ENCODE measurements at regions not wholly inside any gene's neighbourhood (a gene's known extent, or its start where the extent isn't known, plus 50 kb on each side); places are given as distances from the start of the nearest gene placed in this dataset.

DNA sequence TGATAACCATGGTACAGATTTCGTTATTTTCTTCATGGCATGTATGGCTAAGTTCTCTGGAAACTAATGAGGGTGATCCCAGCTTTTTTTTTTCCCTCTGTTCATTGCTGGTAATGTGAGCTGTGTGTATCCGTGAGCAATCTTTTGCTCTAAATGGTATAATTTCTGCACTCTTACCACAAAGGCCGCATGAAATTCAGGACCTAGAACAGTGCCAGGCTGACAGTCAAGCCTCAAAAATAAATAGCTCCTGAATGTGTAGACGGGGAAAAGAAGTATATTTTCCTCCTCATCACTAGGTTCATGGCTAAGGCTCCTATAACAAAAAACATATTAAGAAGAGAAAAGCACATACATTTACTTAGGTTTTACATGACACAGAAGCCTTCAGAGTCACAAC, 140.2 kb upstream of the RMST start:
- Mint-ChIP-seq H3K27me3 (ENCODE audit: unreplicated experiment) (no peaks in the 10 kb centered on the region), H3K4me1 (ENCODE audit: unreplicated experiment) (no peaks in the 10 kb centered on the region), H3K27ac (ENCODE audit: unreplicated experiment) (no peak overlapping the region), H3K36me3 (ENCODE audit: unreplicated experiment) (no peaks in the 10 kb centered on the region), H3K9me3 (ENCODE audit: unreplicated experiment) (no peaks in the 10 kb centered on the region), H3K4me3 (ENCODE audit: unreplicated experiment) (no peak overlapping the region)
- TF ChIP-seq, protein P1, sequence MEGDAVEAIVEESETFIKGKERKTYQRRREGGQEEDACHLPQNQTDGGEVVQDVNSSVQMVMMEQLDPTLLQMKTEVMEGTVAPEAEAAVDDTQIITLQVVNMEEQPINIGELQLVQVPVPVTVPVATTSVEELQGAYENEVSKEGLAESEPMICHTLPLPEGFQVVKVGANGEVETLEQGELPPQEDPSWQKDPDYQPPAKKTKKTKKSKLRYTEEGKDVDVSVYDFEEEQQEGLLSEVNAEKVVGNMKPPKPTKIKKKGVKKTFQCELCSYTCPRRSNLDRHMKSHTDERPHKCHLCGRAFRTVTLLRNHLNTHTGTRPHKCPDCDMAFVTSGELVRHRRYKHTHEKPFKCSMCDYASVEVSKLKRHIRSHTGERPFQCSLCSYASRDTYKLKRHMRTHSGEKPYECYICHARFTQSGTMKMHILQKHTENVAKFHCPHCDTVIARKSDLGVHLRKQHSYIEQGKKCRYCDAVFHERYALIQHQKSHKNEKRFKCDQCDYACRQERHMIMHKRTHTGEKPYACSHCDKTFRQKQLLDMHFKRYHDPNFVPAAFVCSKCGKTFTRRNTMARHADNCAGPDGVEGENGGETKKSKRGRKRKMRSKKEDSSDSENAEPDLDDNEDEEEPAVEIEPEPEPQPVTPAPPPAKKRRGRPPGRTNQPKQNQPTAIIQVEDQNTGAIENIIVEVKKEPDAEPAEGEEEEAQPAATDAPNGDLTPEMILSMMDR (IDR thresholded peaks at IDR 0.05), result no peak
- DNase-seq (ENCODE audit: extremely low spot score, unreplicated experiment), result no peak

DNA sequence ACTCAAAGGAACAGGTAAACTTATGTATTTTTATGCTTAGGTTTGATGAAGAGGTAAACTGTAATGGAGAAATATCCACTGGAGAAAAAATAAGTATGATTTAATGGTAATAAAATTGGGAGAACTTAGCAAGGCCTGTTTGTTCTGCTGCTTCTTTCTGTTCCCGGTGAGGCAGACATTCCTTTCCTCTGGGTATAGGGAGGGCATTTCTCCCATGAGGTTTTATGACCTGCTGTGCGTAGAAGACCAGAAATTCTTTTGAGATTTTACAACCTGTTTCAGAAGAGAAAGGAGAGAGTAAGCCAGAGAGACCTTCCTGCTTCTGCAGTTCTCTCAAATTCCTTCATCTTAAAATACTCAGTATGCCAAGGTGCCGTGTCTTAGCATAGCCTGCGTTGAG, 139.4 kb upstream of the RMST start:
- no peaks in the 10 kb centered on the region for H3K9me3 Mint-ChIP-seq (ENCODE audit: unreplicated experiment)
- H3K27me3 Mint-ChIP-seq (ENCODE audit: unreplicated experiment), result no peaks in the 10 kb centered on the region
- DNase-seq (ENCODE audit: extremely low spot score, unreplicated experiment), result no peak
- no peak overlapping the region for H3K27ac Mint-ChIP-seq (ENCODE audit: unreplicated experiment)
- no peaks in the 10 kb centered on the region for H3K4me1 Mint-ChIP-seq (ENCODE audit: unreplicated experiment)
- H3K36me3 Mint-ChIP-seq (ENCODE audit: unreplicated experiment), result no peaks in the 10 kb centered on the region
- TF ChIP-seq, protein P1 (IDR thresholded peaks at IDR 0.05), result no peak
- H3K4me3 Mint-ChIP-seq (ENCODE audit: unreplicated experiment), result no peak overlapping the region

DNA sequence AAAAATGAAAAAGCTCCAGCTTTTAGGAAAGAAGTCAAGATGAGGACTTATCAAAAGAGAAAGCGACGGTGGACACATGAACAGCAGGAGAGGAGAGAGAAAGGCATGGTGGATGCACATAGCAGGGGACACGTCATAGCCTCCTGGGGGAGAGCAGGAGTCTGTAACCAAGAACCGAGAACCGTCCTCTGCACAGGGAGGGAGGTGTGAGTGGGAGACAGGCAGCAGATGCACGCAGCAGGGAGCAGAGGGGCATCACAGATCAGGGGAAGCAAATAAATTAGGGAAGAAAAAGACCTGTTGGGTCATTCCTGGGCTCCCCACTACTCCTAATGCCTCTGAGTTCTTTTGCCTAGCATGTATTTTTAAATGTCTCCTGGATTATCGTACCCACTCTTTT, 138.1 kb upstream of the RMST start:
- no peaks in the 10 kb centered on the region for H3K4me1 Mint-ChIP-seq (ENCODE audit: unreplicated experiment)
- no peaks in the 10 kb centered on the region for H3K9me3 Mint-ChIP-seq (ENCODE audit: unreplicated experiment)
- no peaks in the 10 kb centered on the region for H3K36me3 Mint-ChIP-seq (ENCODE audit: unreplicated experiment)
- no peak for DNase-seq (ENCODE audit: extremely low spot score, unreplicated experiment)
- no peak overlapping the region for H3K4me3 Mint-ChIP-seq (ENCODE audit: unreplicated experiment)
- H3K27ac Mint-ChIP-seq (ENCODE audit: unreplicated experiment), result no peak overlapping the region
- H3K27me3 Mint-ChIP-seq (ENCODE audit: unreplicated experiment), result no peaks in the 10 kb centered on the region
- TF ChIP-seq, protein P1 (IDR thresholded peaks at IDR 0.05), result no peak

DNA sequence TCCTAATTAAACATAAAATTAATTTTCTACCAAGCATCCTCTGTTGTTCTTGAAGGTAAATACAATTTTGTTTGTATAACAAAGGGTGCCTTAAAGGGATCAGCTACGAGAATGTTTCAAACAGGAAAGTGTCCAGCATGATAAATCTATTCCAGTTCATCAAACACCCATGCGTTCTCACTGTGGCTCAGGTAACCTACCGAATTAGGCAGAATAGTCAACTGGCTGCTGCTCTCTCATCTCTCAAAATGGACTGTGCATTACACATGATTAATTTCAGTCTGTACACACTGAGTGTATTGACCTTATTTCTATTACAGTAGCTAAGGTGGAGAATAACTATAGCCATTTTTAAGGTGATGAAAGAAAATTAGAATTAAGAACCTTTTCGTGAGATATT, 127.5 kb upstream of the RMST start:
- Mint-ChIP-seq H3K27me3 (ENCODE audit: unreplicated experiment) (no peaks in the 10 kb centered on the region), H3K4me1 (ENCODE audit: unreplicated experiment) (no peaks in the 10 kb centered on the region), H3K36me3 (ENCODE audit: unreplicated experiment) (no peaks in the 10 kb centered on the region), H3K9me3 (ENCODE audit: unreplicated experiment) (no peaks in the 10 kb centered on the region), H3K27ac (ENCODE audit: unreplicated experiment) (no peak overlapping the region), H3K4me3 (ENCODE audit: unreplicated experiment) (no peak overlapping the region)
- TF ChIP-seq, protein P1 (IDR thresholded peaks at IDR 0.05), result no peak
- no peak for DNase-seq (ENCODE audit: extremely low spot score, unreplicated experiment)

DNA sequence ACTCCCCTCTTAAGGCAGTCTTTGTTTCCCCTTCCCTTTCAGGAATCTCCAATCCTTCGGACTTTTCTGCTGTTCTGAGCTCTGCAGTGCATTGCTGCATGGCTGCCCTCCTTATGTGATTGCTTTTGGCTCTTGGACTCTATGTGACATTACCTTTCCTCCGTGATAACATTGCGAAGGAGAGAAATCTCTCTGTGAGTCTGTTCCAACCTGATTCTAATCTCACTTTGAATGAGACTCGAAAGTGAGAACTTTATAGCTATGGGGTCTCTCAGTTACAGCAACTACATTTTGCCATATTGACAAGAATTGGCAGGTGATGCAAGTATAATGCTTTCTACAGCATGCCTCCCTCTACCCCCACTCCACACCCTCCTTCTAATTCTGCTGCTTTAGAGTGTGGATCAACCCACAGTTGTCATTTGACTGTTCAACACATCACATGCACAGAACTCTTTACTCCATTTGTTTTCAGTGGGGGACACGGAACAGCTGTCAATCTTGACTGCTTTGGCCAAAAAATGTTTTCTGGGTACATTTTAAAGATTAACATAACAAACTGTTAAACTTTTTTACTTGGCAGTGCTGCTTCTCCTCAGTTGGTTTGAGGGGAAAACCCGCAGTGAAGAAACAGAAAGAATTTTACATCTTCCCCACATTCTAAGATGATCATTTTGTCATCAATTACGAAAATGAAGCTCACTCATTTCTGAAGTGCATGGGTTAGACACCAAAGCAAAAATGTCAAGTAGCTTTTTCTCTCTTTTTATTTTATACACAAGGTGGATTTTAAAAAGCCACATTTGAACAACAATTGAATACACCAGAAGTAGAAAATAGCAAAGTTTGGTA, 125.5 kb upstream of the RMST start:
- DNase-seq (ENCODE audit: extremely low spot score, unreplicated experiment), result no peak
- Mint-ChIP-seq H3K9me3 (ENCODE audit: unreplicated experiment) (no peaks in the 10 kb centered on the region), H3K36me3 (ENCODE audit: unreplicated experiment) (no peaks in the 10 kb centered on the region), H3K27ac (ENCODE audit: unreplicated experiment) (no peak overlapping the region), H3K27me3 (ENCODE audit: unreplicated experiment) (no peaks in the 10 kb centered on the region), H3K4me1 (ENCODE audit: unreplicated experiment) (no peaks in the 10 kb centered on the region), H3K4me3 (ENCODE audit: unreplicated experiment) (no peak overlapping the region)
- TF ChIP-seq, protein P1 (IDR thresholded peaks at IDR 0.05), result no peak
